H9 (cell line): ENCODE measurements at regions not wholly inside any gene's neighbourhood (a gene's known extent, or its start where the extent isn't known, plus 50 kb on each side); places are given as distances from the start of the nearest gene placed in this dataset.

ENCODE experiments used
- DNase-seq: peaks from one replicate; pipeline ENCODE4 v3.0.0-alpha.2; 2017
- H2AFZ ChIP-seq: one replicate; pipeline ENCODE4 v1.6.1; 2013; ENCODE audit warnings: mild to moderate bottlenecking, low read length, control low read depth, moderate library complexity
- H2AK5ac ChIP-seq: 2 replicates; pipeline ENCODE4 v1.6.1; 2013; ENCODE audit warnings: low read length, control low read depth, mixed read lengths; ENCODE audit not compliant: insufficient read length
- H2BK120ac ChIP-seq: one replicate; pipeline ENCODE4 v1.6.1; 2013; ENCODE audit warnings: low read depth, mild to moderate bottlenecking, low read length, control low read depth, inconsistent platforms; ENCODE audit not compliant: poor library complexity, severe bottlenecking
- H2BK12ac ChIP-seq: 2 replicates; pipeline ENCODE4 v1.6.1; 2013; ENCODE audit warnings: low read length, control low read depth, mixed read lengths, low read depth; ENCODE audit not compliant: insufficient read length
- H2BK15ac ChIP-seq: 2 replicates; pipeline ENCODE4 v1.6.1; 2013; ENCODE audit warnings: low read depth, low read length, control low read depth
- H2BK20ac ChIP-seq: one replicate; pipeline ENCODE4 v1.6.1; 2013; ENCODE audit warnings: low read depth, mild to moderate bottlenecking, low read length, control low read depth, inconsistent platforms; ENCODE audit not compliant: poor library complexity, severe bottlenecking
- H2BK5ac ChIP-seq: 2 replicates; pipeline ENCODE4 v1.6.1; 2013; ENCODE audit warnings: low read length, control low read depth, mixed read lengths; ENCODE audit not compliant: insufficient read length
- H3K14ac ChIP-seq: 2 replicates; pipeline ENCODE4 v1.6.1; 2013; ENCODE audit warnings: low read length, control low read depth; ENCODE audit not compliant: insufficient read depth
- H3K18ac ChIP-seq: 2 replicates; pipeline ENCODE4 v1.6.1; 2013; ENCODE audit warnings: low read depth, mild to moderate bottlenecking, mixed read lengths, low read length, control low read depth; ENCODE audit not compliant: insufficient read length
- H3K23ac ChIP-seq: 2 replicates; pipeline ENCODE4 v1.6.1; 2013; ENCODE audit warnings: low read length, control low read depth, mixed read lengths, low read depth; ENCODE audit not compliant: insufficient read length
- H3K23me2 ChIP-seq: 2 replicates; pipeline ENCODE4 v1.6.1; 2013; ENCODE audit warnings: low read depth, mild to moderate bottlenecking, mixed read lengths, low read length, control low read depth; ENCODE audit not compliant: insufficient read length, poor library complexity, severe bottlenecking
- H3K27ac ChIP-seq: 2 replicates; pipeline ENCODE4 v1.5.1; 2013; ENCODE audit warnings: low read length, control low read depth, mixed read lengths, low read depth; ENCODE audit not compliant: insufficient read length
- H3K27me3 ChIP-seq: 2 replicates; pipeline ENCODE4 v1.6.1; 2013; ENCODE audit warnings: low read length, control low read depth, inconsistent platforms; ENCODE audit not compliant: insufficient read depth
- H3K4ac ChIP-seq: 2 replicates; pipeline ENCODE4 v1.6.1; 2013; ENCODE audit warnings: low read depth, mild to moderate bottlenecking, control low read depth, inconsistent platforms, low read length, moderate library complexity
- H3K4me1 ChIP-seq: 2 replicates; pipeline ENCODE4 v1.6.1; 2013; ENCODE audit warnings: low read length, control low read depth, inconsistent platforms; ENCODE audit not compliant: insufficient read depth
- H3K4me2 ChIP-seq: 2 replicates; pipeline ENCODE4 v1.6.1; 2013; ENCODE audit warnings: low read length, control low read depth, mixed read lengths; ENCODE audit not compliant: insufficient read length, insufficient read depth
- H3K56ac ChIP-seq: 2 replicates; pipeline ENCODE4 v1.6.1; 2013; ENCODE audit warnings: low read depth, mild to moderate bottlenecking, mixed read lengths, low read length, control low read depth; ENCODE audit not compliant: insufficient read length
- H3K79me1 ChIP-seq: 2 replicates; pipeline ENCODE4 v1.6.1; 2013; ENCODE audit warnings: low read depth, mild to moderate bottlenecking, moderate library complexity, low read length, control low read depth, inconsistent platforms; ENCODE audit not compliant: insufficient read depth, poor library complexity, severe bottlenecking
- H3K79me2 ChIP-seq: 2 replicates; pipeline ENCODE4 v1.6.1; 2013; ENCODE audit warnings: low read length, control low read depth, inconsistent platforms; ENCODE audit not compliant: insufficient read depth
- H3K9ac ChIP-seq: 2 replicates; pipeline ENCODE4 v1.6.1; 2013; ENCODE audit warnings: low read length, control low read depth, mixed read lengths; ENCODE audit not compliant: insufficient read length; ENCODE audit errors: extremely low read depth
- H3K9me3 ChIP-seq: one replicate; pipeline ENCODE4 v1.6.1; 2013; ENCODE audit warnings: low read depth, low read length, inconsistent platforms; ENCODE audit not compliant: control insufficient read depth
- H3T11ph ChIP-seq: one replicate; pipeline ENCODE4 v1.6.1; 2013; ENCODE audit warnings: mild to moderate bottlenecking, low read length, control low read depth, inconsistent platforms
- H4K20me1 ChIP-seq: one replicate; pipeline ENCODE4 v1.6.1; 2013; ENCODE audit not compliant: control insufficient read depth, insufficient read length, insufficient read depth
- H4K5ac ChIP-seq: 2 replicates; pipeline ENCODE4 v1.6.1; 2013; ENCODE audit warnings: low read depth, mild to moderate bottlenecking, mixed read lengths, low read length, control low read depth; ENCODE audit not compliant: insufficient read length
- H4K8ac ChIP-seq: replicated peaks from 2 replicates; pipeline ENCODE4 v1.6.1; 2013; ENCODE audit warnings: low read length, control low read depth, mixed read lengths, low read depth; ENCODE audit not compliant: insufficient read length
- H4K91ac ChIP-seq: 2 replicates; pipeline ENCODE4 v1.6.1; 2013; ENCODE audit warnings: low read depth, mild to moderate bottlenecking, moderate library complexity, mixed read lengths, low read length, control low read depth; ENCODE audit not compliant: insufficient read length
- H3K27ac Mint-ChIP-seq, 3 experiments: 2 replicates in 2 of 3; 3 replicates in 1 of 3; pipeline ENCODE4 v1.8.0; 2020 to 2021; ENCODE audit warnings: mixed read lengths in 3 of 3, mild to moderate bottlenecking in 1 of 3, moderate library complexity in 1 of 3
- H3K27me3 Mint-ChIP-seq: 2 replicates; pipeline ENCODE4 v1.8.0; 2021; ENCODE audit warnings: low read depth, mild to moderate bottlenecking, moderate library complexity, mixed read lengths
- H3K36me3 Mint-ChIP-seq, 3 experiments: 2 replicates in 2 of 3; 3 replicates in 1 of 3; pipeline ENCODE4 v1.8.0; 2020 to 2021; ENCODE audit warnings: low read depth in 3 of 3, mixed read lengths in 3 of 3; ENCODE audit not compliant: insufficient read depth in 1 of 3
- H3K4me1 Mint-ChIP-seq, 2 experiments: 2 replicates each; pipeline ENCODE4 v1.8.0; 2020; ENCODE audit warnings: mixed read lengths in 2 of 2
- H3K4me3 Mint-ChIP-seq, 2 experiments: 2 replicates in 1 of 2; 3 replicates in 1 of 2; pipeline ENCODE4 v1.8.0; 2020 to 2021; ENCODE audit warnings: mild to moderate bottlenecking in 2 of 2, mixed read lengths in 2 of 2, moderate library complexity in 1 of 2
- H3K9me3 Mint-ChIP-seq, 2 experiments: 2 replicates in 1 of 2; 3 replicates in 1 of 2; pipeline ENCODE4 v1.8.0; 2020; ENCODE audit warnings: mild to moderate bottlenecking in 2 of 2, mixed read lengths in 2 of 2, moderate library complexity in 1 of 2
- TF ChIP-seq, protein P1 (sequence below): fragments of 200-600 bp; sonication (generic); conservative IDR thresholded peaks from 3 replicates; pipeline ENCODE4 v1.8.0; 2021; ENCODE audit warnings: antibody characterized with exemption, mild to moderate bottlenecking

DNA sequence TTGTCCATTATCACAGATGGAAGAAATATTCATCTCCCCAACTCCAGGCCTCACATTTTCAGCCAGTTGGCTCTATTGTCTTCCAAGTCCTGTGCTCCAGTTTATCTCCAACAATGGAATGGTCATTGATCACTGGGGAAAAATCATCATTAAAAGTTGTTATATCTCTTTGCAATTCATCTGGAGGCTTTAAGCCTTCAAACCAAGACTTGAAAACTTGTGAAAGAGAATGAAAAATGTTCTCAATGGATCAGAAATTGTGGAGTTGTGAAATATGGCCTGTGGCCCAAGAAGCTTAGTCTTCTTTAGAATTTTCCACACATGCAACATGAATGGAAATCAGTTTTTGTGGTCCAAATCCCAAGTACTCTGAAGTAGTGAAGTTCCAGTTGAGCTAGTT, 569.6 kb downstream of the EBF1 start:
- no peak overlapping the region for H3K14ac ChIP-seq
- no peak overlapping the region for H3K56ac ChIP-seq
- no peak for DNase-seq
- no peak overlapping the region for H4K8ac ChIP-seq
- H2BK12ac ChIP-seq, result no peak overlapping the region
- no peak overlapping the region for H2AK5ac ChIP-seq
- H3K4me2 ChIP-seq, result no peak overlapping the region
- H3K9me3 Mint-ChIP-seq, result no peaks in the 10 kb centered on the region
- H3K9me3 ChIP-seq, result no peaks in the 10 kb centered on the region
- no peak overlapping the region for H2BK15ac ChIP-seq
- no peak overlapping the region for H3K4ac ChIP-seq
- TF ChIP-seq, protein P1, sequence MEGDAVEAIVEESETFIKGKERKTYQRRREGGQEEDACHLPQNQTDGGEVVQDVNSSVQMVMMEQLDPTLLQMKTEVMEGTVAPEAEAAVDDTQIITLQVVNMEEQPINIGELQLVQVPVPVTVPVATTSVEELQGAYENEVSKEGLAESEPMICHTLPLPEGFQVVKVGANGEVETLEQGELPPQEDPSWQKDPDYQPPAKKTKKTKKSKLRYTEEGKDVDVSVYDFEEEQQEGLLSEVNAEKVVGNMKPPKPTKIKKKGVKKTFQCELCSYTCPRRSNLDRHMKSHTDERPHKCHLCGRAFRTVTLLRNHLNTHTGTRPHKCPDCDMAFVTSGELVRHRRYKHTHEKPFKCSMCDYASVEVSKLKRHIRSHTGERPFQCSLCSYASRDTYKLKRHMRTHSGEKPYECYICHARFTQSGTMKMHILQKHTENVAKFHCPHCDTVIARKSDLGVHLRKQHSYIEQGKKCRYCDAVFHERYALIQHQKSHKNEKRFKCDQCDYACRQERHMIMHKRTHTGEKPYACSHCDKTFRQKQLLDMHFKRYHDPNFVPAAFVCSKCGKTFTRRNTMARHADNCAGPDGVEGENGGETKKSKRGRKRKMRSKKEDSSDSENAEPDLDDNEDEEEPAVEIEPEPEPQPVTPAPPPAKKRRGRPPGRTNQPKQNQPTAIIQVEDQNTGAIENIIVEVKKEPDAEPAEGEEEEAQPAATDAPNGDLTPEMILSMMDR, result no peak
- H3K9ac ChIP-seq, result no peak overlapping the region
- H4K91ac ChIP-seq, result no peak overlapping the region
- H4K20me1 ChIP-seq, result no peaks in the 10 kb centered on the region
- no peak overlapping the region for H2AFZ ChIP-seq
- H3K23me2 ChIP-seq, result no peaks in the 10 kb centered on the region
- no peaks in the 10 kb centered on the region for H3K27me3 Mint-ChIP-seq
- no peaks in the 10 kb centered on the region for H3K36me3 Mint-ChIP-seq
- H3K4me1 Mint-ChIP-seq, result peaks cover 0 to 10% of the 10 kb centered on the region in 2 experiments; a peak in 2 of 4 replicates
- no peak overlapping the region for H2BK5ac ChIP-seq
- no peak overlapping the region for H3K23ac ChIP-seq
- no peak overlapping the region for H3K27ac ChIP-seq
- H3K4me1 ChIP-seq, result no peaks in the 10 kb centered on the region
- H3T11ph ChIP-seq, result no peak overlapping the region
- no peaks in the 10 kb centered on the region for H3K27me3 ChIP-seq
- H3K79me2 ChIP-seq, result no peaks in the 10 kb centered on the region
- no peak overlapping the region for H4K5ac ChIP-seq
- H3K27ac Mint-ChIP-seq, result no peak overlapping the region
- H2BK120ac ChIP-seq, result no peak overlapping the region
- no peak overlapping the region for H3K18ac ChIP-seq
- no peaks in the 10 kb centered on the region for H3K79me1 ChIP-seq
- H3K4me3 Mint-ChIP-seq, result no peak overlapping the region
- no peak overlapping the region for H2BK20ac ChIP-seq
